HG03135 (cell line): ENCODE measurements at regions not wholly inside any gene's neighbourhood (a gene's known extent, or its start where the extent isn't known, plus 50 kb on each side); places are given as distances from the start of the nearest gene placed in this dataset.

ENCODE experiments used
- ATAC-seq: cut with Tn5 transposase; IDR thresholded peaks from one replicate; pipeline ENCODE4 v1.9.1; 2021; ENCODE audit warnings: mild to moderate bottlenecking, moderate library complexity; ENCODE audit not compliant: unreplicated experiment

DNA sequence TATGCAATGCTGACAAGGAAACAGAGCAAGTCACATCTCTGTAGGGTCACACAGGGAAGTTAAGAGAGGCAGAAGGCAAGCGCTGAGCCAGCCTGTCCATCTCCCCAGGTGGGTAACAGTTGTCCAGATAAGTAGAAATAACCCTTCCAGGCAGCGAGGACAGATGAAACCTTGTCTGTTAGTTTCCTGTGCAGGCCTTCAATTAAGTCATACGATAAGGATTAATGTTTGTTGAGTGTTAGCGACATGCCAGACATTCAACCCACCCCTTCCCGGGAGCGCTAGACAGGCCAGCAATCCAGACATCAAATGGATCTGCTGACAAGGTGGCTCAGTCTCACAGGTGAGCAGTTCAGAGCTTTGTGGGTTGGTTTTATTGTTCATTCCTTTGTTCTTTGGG is 221.5 kb upstream of the FMN2 start:
- ATAC-seq: no peak

DNA sequence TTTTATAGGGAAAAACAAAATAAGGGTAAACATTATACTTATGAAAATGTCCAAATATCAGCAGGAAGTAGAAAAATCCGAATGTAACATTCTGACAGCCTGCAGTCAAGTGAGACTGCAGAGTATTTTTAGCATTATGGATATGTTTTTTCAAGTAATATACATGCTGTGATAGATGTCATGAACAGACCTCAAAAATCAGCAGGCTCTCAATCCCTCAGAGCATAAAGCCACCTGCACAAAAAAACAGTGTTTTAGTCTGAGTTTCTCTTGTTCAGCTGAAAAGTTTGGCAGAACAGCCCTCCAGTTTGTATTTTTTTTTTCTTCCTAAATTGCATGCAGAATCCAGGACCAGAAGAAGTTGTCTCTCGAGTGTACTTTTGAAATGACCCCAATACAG is 219.1 kb upstream of the FMN2 start:
- ATAC-seq: no peak

DNA sequence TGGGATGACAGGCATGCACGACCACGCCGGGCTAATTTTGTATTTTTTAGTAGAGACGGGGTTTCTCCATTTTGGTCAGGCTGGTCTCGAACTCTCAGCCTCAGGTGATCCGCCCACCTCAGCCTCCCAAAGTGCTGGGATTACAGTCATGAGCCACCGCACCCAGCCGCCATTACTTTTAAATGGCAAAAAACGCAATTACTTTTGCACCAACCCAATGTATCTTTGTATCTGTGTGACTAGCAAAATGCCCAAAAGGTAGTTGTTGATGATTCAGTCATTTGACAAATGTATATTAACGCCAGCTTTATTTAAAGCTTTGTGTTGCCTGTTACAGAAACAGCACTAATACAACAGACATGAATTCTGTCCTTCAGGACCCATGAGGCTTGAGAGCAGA is 216.9 kb upstream of the FMN2 start:
- ATAC-seq: no peak

DNA sequence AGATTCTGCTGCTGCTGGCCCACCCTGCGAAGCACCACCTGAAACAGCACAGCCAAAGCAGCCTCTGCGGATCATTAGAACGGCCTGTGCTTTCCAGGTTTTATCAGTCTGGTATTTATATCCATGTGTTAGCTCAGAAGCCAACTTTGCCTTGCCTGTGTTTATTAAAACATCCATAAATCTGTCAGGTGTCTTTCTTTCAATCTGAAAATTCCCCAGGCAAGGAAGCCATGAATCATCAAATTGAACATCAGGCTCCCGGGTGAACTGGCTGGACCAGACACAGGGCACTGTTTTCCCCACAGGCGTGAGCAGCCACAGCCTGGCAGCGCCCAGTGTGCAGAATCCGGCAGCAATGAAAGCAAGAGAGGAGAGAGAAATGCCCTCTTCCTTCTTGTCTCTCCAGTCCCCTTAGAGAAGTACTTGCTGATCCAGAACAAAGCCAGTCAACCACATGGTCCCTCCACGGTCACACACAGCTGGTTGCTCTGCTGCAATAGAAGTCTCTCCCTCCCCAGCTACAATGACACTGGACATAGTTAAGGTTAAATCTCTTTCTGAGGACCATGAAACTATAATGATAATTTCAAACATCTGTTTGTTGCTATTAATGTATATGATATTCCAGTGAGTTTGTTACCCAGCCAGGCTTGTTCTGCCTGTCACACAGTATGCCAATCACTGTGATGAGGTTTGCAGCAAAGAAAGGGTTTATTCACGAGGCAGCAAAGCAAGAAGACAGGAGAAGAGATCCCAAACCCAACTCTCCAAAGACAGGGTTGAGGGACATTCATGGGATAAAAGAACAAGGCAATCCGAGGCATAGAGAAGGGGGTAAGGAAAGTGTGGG is 212.1 kb upstream of the FMN2 start:
- no peak for ATAC-seq

DNA sequence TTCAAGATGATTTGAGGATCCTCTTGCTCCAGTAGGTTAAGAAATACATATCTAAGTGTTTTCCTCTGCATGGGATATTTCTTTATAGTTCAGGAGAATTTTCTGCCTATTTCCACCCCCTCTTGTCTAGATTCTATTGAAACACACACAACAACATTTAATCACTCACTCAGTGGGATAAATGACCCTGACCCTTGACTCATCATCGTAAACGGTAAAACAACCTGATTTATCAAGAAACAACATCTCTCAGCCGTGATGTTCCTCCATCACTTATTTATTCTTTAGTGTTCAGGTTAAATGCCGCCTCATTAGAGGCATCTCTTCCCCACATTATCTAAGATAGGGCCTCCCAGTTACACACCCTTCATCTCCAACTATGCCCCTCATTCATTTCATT is 208.7 kb upstream of the FMN2 start:
- ATAC-seq: no peak

DNA sequence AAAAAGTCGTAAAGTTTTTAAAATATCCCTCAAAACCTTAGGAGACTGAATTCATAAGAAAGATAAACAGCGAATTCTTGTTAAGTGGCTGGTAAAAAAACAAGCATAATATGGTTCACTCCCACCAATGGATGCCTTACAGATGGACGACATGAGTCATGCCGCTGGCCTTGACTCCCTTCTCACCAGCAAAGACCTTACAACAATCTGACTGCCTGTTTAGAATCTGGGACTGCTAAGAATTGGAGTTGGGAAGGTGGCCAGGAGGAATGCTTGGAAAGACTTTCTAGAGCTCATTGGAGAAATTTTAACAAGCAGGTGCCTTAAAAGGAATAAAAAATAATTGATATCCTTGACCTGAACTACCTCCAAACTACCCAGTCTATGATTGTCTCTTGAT is 206.9 kb upstream of the FMN2 start:
- no peak for ATAC-seq

DNA sequence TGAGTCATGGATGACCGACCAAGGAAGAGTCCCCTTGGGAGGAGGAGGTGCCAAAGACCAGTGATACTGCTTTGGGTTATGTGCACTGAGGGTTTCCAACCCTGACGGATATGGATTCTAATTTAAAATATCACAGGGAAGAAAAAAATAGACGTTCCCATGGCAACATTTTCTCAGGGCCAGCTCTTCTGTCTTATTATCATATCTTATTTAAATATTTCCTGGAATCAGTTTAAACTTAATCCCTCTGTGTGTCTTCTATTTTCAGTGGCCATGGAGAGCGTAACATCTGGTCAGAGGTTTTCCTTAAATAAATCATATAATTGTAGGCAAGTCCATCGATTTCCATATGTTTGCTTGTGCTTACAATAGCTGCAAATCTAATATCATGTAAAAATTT is 205.4 kb upstream of the FMN2 start:
- ATAC-seq: no peak

DNA sequence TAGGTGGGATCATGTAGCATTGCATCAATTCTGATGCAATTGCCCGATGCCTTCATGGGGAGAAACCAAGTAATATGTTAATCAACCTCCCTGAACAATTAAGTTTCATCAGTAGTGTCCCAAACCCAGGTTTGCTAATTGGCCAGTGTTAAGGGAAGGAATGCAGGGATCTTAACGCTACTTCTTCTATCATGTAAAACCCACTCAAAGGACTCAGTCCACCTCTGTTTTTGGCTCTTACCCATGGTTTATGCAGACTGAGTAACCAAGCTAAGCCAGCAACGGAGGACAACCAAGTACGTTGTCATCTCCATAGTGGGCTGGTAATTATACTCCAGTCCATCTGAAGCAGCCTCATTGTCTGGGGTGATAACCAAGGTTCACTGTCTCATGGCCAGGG is 203.0 kb upstream of the FMN2 start:
- ATAC-seq: no peak

DNA sequence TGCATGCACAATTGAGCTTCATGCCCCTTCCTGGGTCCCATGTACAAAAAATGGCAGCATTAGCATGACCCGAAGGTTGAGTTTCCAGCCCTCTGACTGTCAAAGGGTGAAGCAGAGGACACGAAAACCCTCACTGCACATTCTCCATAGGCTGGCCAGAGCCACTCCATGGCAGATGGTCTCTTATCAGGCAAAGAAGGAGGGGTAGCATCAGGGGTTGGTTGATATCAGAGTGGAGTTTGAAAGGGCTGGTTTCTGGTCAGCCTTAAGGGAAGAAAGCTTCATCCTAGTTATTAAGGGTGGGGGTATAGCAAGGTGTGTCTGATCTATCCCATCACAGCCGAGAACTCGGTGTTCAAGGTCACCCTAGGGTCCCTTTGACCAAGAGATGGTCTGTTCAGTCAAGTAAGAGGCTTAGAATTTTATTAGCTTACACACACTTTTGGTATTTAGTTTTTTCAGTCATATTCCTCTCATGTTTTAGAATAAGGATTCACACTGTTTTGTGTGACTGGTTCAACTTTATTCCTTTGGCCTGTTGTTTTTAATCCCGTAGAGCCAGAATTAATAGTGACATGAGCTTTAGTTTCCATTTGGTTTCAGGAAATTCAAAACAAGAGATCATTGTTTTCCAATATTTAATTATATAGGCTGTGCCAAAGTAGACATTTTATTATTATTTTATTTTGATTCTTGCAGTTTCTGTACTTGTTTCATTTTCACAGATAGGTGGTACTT is 199.9 kb upstream of the FMN2 start:
- no peak for ATAC-seq

DNA sequence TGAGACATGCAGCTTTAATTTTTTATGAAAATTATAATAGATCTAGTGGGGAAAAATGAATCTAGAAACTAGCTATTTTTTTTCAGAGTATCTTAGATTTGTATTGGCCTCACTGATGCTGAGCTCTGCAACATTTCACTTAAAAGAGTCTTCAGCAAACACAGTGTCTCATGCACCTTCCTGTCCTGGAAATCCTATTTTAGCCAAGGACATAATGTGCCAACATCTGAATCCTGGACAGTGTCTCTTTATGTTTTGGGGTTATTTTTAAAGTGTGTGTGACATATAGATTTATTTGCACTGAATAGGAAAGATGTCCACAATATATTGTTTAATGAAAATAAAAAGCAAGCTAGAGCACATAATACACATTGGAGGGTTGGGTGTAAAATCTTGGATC is 199.1 kb upstream of the FMN2 start:
- ATAC-seq: no peak

DNA sequence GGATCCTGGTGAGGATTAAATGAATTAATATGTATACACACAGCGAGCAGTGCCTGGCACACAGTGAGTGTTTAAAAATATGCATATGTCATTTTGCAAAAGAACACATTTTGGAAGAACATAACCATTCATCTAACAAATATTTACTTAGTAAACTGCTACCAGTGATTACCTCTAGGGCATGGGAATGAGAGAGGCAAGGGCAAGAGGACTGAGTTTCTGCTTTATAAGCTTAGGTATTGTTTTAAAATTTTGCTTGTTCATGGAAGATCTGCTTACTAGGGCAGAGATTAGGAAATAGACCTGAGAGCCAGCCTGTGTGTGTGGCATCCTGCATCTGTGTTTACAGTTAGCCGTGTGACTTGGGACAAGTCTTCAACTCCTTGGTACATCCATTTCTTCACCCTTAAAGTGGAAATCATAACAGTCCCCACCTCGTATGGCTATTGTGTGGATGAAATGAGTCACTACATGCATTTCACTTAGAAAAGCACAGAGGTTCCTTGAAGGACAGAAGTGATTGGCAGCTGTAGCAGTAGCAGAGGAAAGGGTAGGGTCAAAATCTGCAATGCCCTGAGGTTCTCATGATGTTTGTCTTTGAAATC is 198.5 kb upstream of the FMN2 start:
- ATAC-seq: no peak

DNA sequence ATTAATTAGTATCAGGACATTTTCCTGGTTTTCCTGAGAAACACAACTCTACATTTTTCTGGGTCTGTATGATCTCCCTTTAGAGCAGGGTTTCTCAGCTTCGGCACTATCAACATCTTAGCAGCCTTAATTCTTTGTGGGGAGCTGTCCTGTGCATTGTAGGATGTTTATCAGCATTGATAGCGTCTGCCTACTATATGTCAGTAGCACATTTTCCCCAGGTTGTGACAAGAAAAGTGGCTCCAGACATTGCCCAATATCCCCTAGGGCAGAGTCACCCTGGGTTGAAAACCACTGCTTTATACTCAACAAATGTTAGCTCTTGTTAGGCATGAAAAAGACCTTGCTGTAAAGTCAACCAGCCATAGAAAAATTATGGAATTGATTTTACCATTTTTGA is 195.1 kb upstream of the FMN2 start:
- ATAC-seq: no peak

DNA sequence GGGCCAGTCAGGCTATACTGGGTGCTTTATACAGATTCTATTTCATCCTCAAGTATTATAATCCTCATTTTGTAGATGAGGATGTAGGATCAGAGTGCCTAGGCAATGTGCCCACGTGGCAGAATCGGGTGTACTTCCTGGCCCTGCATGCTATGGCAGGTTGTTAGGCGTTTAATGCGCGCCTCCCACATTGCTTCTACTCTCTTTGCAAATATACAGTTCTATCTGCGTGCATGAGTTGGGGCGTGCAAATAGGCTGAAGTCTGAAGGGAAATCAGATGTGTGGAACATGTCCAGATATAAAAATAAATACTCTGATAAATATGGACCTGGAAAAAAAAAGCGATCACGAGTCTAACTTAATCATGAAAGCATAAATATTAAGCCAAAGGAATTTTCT is 194.7 kb upstream of the FMN2 start:
- ATAC-seq: no peak

DNA sequence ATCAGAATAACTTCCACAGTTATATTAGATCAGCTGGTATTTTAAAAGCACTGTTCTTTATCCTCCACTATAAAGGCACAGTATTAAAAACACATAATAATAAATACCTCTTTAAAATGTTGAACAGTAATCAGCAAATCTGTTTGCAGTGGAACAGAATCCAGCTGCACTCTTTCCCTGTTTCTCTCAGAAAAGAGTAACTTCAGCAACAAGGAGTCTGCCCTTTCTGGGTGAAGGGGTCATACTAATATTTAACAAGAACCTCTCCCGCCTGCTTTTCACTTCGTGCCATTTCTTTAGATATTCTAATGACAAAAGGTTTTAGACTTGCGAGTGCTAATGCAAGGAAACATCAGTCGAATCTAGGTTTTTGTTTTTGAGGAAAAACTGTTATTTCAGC is 194.2 kb upstream of the FMN2 start:
- ATAC-seq: no peak

DNA sequence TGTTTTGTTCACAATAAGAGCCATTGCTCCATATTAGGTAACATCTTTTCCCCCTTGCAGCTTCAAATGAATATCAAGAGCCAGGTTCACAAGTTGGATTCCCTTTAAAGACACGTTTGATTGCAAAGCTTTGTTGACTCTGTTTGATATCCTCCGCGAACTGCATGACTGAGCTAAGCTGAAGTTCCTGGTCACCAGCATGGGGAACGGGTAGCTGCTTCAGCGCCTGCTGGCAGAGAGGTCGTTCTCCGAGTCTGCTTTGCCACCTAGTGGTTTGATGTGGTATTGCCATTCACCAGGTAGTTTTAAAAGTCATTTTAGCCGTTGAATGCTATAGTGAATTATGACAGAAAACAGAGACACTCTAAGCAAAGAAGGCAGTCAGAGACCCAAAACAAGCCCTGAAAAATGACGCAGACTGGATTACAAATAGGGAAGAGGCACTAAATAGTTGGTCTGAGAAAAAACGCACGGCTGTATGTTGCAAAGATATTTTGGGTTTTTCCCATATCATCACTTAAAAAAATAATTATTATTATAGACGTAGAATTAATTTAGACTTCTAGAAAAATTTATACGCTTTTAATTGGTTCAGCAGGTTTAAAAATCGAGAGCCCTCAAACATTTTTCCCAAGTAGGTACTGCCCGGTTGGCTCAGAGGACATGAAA is 193.5 kb upstream of the FMN2 start:
- peak; percentile 96 for ATAC-seq

DNA sequence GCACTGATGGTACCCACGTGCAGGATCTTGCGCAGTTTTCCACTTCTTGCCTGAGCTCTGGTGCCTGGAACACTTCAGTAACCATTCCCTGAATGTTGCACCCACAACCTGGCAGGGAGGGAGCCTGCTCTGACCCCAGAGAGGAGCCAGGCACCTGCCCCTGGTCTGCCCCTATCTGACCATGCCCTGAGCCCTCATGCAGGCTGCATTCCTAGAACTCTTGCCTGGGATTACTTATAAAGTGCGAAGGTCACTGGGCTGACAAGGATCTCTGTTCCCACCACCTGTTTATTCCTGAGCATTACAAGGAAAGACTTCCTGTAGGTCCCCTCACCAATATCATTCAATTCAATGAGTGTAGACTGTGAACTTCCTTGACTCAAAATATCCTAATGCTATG is 191.9 kb upstream of the FMN2 start:
- no peak for ATAC-seq

DNA sequence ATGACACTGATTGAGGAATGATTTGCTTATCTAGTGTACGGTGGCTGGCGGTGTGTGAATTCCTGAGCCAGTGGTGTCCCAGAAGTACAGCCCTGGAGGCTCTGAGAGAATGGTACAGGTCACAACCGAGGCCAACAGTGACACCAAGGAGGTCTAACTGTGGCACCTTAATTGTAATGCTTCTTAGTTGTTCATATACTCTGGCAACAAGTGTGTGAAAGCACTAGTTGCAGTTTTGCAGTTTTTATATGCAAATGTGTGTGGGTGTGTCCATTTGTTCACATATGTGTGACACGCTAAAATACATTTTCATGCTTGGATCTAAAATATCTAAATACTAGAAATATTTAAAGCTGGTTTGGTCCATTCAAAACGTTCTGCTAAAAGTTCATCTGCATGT is 185.3 kb upstream of the FMN2 start:
- no peak for ATAC-seq

DNA sequence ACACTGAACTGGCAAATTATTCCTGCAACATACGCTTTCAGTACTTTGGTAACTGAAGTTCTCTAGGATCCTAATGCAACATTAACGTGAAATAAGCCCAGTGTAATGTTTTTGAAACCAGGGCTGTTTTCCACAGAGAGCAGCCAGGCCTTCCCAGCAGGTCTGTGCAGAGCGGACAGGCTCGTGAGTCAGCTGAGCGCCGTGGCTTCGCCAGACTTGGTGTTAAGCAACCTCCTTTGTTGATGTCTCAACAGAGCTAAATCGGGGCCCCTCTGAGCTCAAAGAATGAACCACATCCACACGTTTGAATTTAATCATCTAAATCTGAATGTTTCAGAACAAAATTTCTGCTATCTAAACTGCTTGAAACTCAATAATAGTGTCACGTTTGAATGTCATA is 181.8 kb upstream of the FMN2 start:
- no peak for ATAC-seq

DNA sequence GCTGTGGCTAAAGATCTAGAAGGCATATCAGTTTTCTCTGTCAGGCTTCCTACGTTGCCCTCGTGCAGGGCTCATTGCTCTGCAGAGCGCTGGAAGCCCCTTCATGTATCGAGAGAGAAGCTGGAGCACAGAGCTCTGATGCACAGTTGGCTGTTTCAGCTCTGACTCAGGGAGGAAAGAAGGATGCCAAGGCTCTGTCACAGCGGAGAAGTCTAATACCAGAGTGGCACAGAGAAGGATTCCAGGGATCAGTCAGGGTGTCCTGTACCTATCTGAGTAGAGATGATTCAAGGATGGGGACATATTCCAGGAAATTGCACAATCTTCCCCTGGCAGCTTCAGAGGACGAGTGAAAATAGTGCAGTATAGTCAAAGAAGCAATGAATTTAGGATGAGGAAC is 179.2 kb upstream of the FMN2 start:
- no peak for ATAC-seq

DNA sequence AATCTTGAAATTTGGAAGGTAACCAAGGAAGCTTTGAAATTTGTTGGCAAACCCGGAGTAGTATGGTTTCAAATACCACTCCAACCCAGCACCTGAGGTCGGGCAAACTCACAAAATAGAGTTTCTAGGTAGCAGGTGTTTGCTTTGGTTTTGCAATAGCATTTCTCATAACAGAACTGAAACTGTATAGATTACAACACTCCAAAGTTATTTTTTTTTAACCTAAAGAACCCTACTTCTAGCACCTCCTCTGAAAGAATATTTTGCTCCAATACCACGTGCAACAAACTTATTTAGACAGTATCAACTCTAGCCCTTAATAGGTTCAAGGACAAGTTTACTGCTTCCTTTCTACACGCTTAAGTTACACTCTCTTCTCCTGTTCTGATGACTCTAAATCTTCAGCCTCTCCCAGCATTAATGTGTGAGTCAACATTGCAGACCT is 178.5 kb upstream of the FMN2 start:
- ATAC-seq: no peak

DNA sequence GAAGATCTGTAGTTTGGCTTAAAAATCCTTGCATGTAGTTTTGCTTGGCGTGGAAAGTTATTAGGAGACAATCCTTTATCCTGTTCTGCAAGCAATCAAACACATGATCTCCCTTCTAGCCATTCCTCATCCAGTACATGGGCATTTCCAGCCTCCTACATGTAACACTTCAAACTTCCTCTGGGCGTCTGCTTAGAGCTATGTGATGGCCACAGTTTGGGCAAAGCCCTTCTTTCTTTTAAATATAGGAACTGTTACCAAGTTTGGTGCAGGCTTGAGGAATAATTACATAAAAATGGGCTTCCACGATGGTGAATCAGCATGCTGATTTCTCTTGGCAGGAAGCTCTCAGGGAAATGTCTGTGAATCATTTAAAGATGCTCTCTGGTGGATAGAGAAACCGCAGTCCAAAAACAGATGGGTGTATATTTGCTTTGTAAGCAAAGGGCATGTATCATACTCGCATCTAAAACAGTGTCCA is 176.9 kb upstream of the FMN2 start:
- no peak for ATAC-seq
